H9 (cell line): ENCODE measurements at regions not wholly inside any gene's neighbourhood (a gene's known extent, or its start where the extent isn't known, plus 50 kb on each side); places are given as distances from the start of the nearest gene placed in this dataset.

Experiments used
- DNase-seq: peaks from one replicate; pipeline ENCODE4 v3.0.0-alpha.2; 2017
- H2AFZ ChIP-seq: one replicate; pipeline ENCODE4 v1.6.1; 2013; ENCODE audit warnings: mild to moderate bottlenecking, low read length, control low read depth, moderate library complexity
- H2AK5ac ChIP-seq: 2 replicates; pipeline ENCODE4 v1.6.1; 2013; ENCODE audit warnings: low read length, control low read depth, mixed read lengths; ENCODE audit not compliant: insufficient read length
- H2BK120ac ChIP-seq: one replicate; pipeline ENCODE4 v1.6.1; 2013; ENCODE audit warnings: low read depth, mild to moderate bottlenecking, low read length, control low read depth, inconsistent platforms; ENCODE audit not compliant: poor library complexity, severe bottlenecking
- H2BK12ac ChIP-seq: 2 replicates; pipeline ENCODE4 v1.6.1; 2013; ENCODE audit warnings: low read length, control low read depth, mixed read lengths, low read depth; ENCODE audit not compliant: insufficient read length
- H2BK15ac ChIP-seq: 2 replicates; pipeline ENCODE4 v1.6.1; 2013; ENCODE audit warnings: low read depth, low read length, control low read depth
- H2BK20ac ChIP-seq: one replicate; pipeline ENCODE4 v1.6.1; 2013; ENCODE audit warnings: low read depth, mild to moderate bottlenecking, low read length, control low read depth, inconsistent platforms; ENCODE audit not compliant: poor library complexity, severe bottlenecking
- H2BK5ac ChIP-seq: 2 replicates; pipeline ENCODE4 v1.6.1; 2013; ENCODE audit warnings: low read length, control low read depth, mixed read lengths; ENCODE audit not compliant: insufficient read length
- H3K14ac ChIP-seq: 2 replicates; pipeline ENCODE4 v1.6.1; 2013; ENCODE audit warnings: low read length, control low read depth; ENCODE audit not compliant: insufficient read depth
- H3K18ac ChIP-seq: 2 replicates; pipeline ENCODE4 v1.6.1; 2013; ENCODE audit warnings: low read depth, mild to moderate bottlenecking, mixed read lengths, low read length, control low read depth; ENCODE audit not compliant: insufficient read length
- H3K23ac ChIP-seq: 2 replicates; pipeline ENCODE4 v1.6.1; 2013; ENCODE audit warnings: low read length, control low read depth, mixed read lengths, low read depth; ENCODE audit not compliant: insufficient read length
- H3K23me2 ChIP-seq: 2 replicates; pipeline ENCODE4 v1.6.1; 2013; ENCODE audit warnings: low read depth, mild to moderate bottlenecking, mixed read lengths, low read length, control low read depth; ENCODE audit not compliant: insufficient read length, poor library complexity, severe bottlenecking
- H3K27ac ChIP-seq: 2 replicates; pipeline ENCODE4 v1.5.1; 2013; ENCODE audit warnings: low read length, control low read depth, mixed read lengths, low read depth; ENCODE audit not compliant: insufficient read length
- H3K27me3 ChIP-seq: 2 replicates; pipeline ENCODE4 v1.6.1; 2013; ENCODE audit warnings: low read length, control low read depth, inconsistent platforms; ENCODE audit not compliant: insufficient read depth
- H3K4ac ChIP-seq: 2 replicates; pipeline ENCODE4 v1.6.1; 2013; ENCODE audit warnings: low read depth, mild to moderate bottlenecking, control low read depth, inconsistent platforms, low read length, moderate library complexity
- H3K4me1 ChIP-seq: 2 replicates; pipeline ENCODE4 v1.6.1; 2013; ENCODE audit warnings: low read length, control low read depth, inconsistent platforms; ENCODE audit not compliant: insufficient read depth
- H3K4me2 ChIP-seq: 2 replicates; pipeline ENCODE4 v1.6.1; 2013; ENCODE audit warnings: low read length, control low read depth, mixed read lengths; ENCODE audit not compliant: insufficient read length, insufficient read depth
- H3K56ac ChIP-seq: 2 replicates; pipeline ENCODE4 v1.6.1; 2013; ENCODE audit warnings: low read depth, mild to moderate bottlenecking, mixed read lengths, low read length, control low read depth; ENCODE audit not compliant: insufficient read length
- H3K79me1 ChIP-seq: 2 replicates; pipeline ENCODE4 v1.6.1; 2013; ENCODE audit warnings: low read depth, mild to moderate bottlenecking, moderate library complexity, low read length, control low read depth, inconsistent platforms; ENCODE audit not compliant: insufficient read depth, poor library complexity, severe bottlenecking
- H3K79me2 ChIP-seq: 2 replicates; pipeline ENCODE4 v1.6.1; 2013; ENCODE audit warnings: low read length, control low read depth, inconsistent platforms; ENCODE audit not compliant: insufficient read depth
- H3K9ac ChIP-seq: 2 replicates; pipeline ENCODE4 v1.6.1; 2013; ENCODE audit warnings: low read length, control low read depth, mixed read lengths; ENCODE audit not compliant: insufficient read length; ENCODE audit errors: extremely low read depth
- H3K9me3 ChIP-seq: one replicate; pipeline ENCODE4 v1.6.1; 2013; ENCODE audit warnings: low read depth, low read length, inconsistent platforms; ENCODE audit not compliant: control insufficient read depth
- H3T11ph ChIP-seq: one replicate; pipeline ENCODE4 v1.6.1; 2013; ENCODE audit warnings: mild to moderate bottlenecking, low read length, control low read depth, inconsistent platforms
- H4K20me1 ChIP-seq: one replicate; pipeline ENCODE4 v1.6.1; 2013; ENCODE audit not compliant: control insufficient read depth, insufficient read length, insufficient read depth
- H4K5ac ChIP-seq: 2 replicates; pipeline ENCODE4 v1.6.1; 2013; ENCODE audit warnings: low read depth, mild to moderate bottlenecking, mixed read lengths, low read length, control low read depth; ENCODE audit not compliant: insufficient read length
- H4K8ac ChIP-seq: replicated peaks from 2 replicates; pipeline ENCODE4 v1.6.1; 2013; ENCODE audit warnings: low read length, control low read depth, mixed read lengths, low read depth; ENCODE audit not compliant: insufficient read length
- H4K91ac ChIP-seq: 2 replicates; pipeline ENCODE4 v1.6.1; 2013; ENCODE audit warnings: low read depth, mild to moderate bottlenecking, moderate library complexity, mixed read lengths, low read length, control low read depth; ENCODE audit not compliant: insufficient read length
- H3K27ac Mint-ChIP-seq, 3 experiments: 2 replicates in 2 of 3; 3 replicates in 1 of 3; pipeline ENCODE4 v1.8.0; 2020 to 2021; ENCODE audit warnings: mixed read lengths in 3 of 3, mild to moderate bottlenecking in 1 of 3, moderate library complexity in 1 of 3
- H3K27me3 Mint-ChIP-seq: 2 replicates; pipeline ENCODE4 v1.8.0; 2021; ENCODE audit warnings: low read depth, mild to moderate bottlenecking, moderate library complexity, mixed read lengths
- H3K36me3 Mint-ChIP-seq, 3 experiments: 2 replicates in 2 of 3; 3 replicates in 1 of 3; pipeline ENCODE4 v1.8.0; 2020 to 2021; ENCODE audit warnings: low read depth in 3 of 3, mixed read lengths in 3 of 3; ENCODE audit not compliant: insufficient read depth in 1 of 3
- H3K4me1 Mint-ChIP-seq, 2 experiments: 2 replicates each; pipeline ENCODE4 v1.8.0; 2020; ENCODE audit warnings: mixed read lengths in 2 of 2
- H3K4me3 Mint-ChIP-seq, 2 experiments: 2 replicates in 1 of 2; 3 replicates in 1 of 2; pipeline ENCODE4 v1.8.0; 2020 to 2021; ENCODE audit warnings: mild to moderate bottlenecking in 2 of 2, mixed read lengths in 2 of 2, moderate library complexity in 1 of 2
- H3K9me3 Mint-ChIP-seq, 2 experiments: 2 replicates in 1 of 2; 3 replicates in 1 of 2; pipeline ENCODE4 v1.8.0; 2020; ENCODE audit warnings: mild to moderate bottlenecking in 2 of 2, mixed read lengths in 2 of 2, moderate library complexity in 1 of 2
- WGBS: extraction: QIAGEN DNeasy Blood & Tissue Kit; methylation state at CpG from one replicate; pipeline ENCODE4 v1.1.7; 2013; ENCODE audit warnings: missing lambda C conversion rate, low lambda C conversion rate, mixed read lengths; ENCODE audit not compliant: insufficient read length; ENCODE audit errors: extremely low coverage; 5-methylcytosine and 5-hydroxymethylcytosine counted together
- TF ChIP-seq, protein P1 (sequence below): fragments of 200-600 bp; sonication (generic); conservative IDR thresholded peaks from 3 replicates; pipeline ENCODE4 v1.8.0; 2021; ENCODE audit warnings: antibody characterized with exemption, mild to moderate bottlenecking

DNA sequence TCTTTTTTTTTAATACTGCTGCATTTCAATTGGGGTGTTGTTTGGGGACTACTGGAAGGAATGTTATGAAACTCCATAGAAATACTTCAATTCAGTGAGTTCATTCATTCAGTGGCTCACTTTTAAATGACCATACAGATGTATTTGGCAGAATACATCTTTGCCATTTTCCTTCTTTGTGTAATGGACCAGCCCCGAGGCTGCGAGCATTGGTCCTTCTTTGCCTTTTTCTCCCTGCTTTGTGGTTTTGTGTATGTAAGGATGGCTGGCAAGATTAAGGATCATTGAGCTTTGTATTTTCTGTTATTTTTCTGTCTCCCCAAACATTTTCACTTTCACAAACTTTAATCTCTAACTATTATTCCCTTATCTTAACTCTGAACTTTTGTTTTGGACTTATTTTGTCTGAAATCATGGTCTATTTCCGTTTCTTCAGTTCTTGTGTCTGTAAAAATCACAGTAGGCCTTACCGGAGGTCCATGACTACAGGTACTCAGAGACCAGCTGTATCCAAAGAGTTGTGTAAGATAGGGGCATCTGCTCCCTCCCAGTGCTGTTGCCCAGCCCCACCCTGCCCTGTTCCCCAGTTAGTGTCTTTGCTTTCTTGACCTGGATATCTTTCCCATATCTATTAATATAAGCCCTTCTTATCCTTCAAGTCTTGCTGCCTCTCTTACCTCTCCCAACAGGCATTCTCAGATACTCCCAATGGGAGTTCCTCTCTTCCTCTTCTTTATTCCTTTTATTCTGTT, 154.3 kb upstream of the DMRT1 start:
- no peaks in the 10 kb centered on the region for H3K27me3 ChIP-seq
- no peak overlapping the region for H3K4me3 Mint-ChIP-seq
- no CpG with 5 or more reads among the region's 4 CpGs for WGBS
- no peak overlapping the region for H3K4ac ChIP-seq
- H3K27ac ChIP-seq, result no peak overlapping the region
- peaks cover 6% of the 10 kb centered on the region; the same call in 1 of the 2 replicates for H3K4me1 ChIP-seq
- no peaks in the 10 kb centered on the region for H3K23me2 ChIP-seq
- no peak overlapping the region for H3K9ac ChIP-seq
- H2BK120ac ChIP-seq, result no peak overlapping the region
- no peaks in the 10 kb centered on the region for H3K79me2 ChIP-seq
- H4K8ac ChIP-seq, result no peak overlapping the region
- H3K56ac ChIP-seq, result no peak overlapping the region
- H3K23ac ChIP-seq, result no peak overlapping the region
- TF ChIP-seq, protein P1, sequence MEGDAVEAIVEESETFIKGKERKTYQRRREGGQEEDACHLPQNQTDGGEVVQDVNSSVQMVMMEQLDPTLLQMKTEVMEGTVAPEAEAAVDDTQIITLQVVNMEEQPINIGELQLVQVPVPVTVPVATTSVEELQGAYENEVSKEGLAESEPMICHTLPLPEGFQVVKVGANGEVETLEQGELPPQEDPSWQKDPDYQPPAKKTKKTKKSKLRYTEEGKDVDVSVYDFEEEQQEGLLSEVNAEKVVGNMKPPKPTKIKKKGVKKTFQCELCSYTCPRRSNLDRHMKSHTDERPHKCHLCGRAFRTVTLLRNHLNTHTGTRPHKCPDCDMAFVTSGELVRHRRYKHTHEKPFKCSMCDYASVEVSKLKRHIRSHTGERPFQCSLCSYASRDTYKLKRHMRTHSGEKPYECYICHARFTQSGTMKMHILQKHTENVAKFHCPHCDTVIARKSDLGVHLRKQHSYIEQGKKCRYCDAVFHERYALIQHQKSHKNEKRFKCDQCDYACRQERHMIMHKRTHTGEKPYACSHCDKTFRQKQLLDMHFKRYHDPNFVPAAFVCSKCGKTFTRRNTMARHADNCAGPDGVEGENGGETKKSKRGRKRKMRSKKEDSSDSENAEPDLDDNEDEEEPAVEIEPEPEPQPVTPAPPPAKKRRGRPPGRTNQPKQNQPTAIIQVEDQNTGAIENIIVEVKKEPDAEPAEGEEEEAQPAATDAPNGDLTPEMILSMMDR, result no peak
- H4K20me1 ChIP-seq, result no peaks in the 10 kb centered on the region
- no peaks in the 10 kb centered on the region for H3K27me3 Mint-ChIP-seq
- H3K79me1 ChIP-seq, result no peaks in the 10 kb centered on the region
- H3K27ac Mint-ChIP-seq, result no peak overlapping the region
- H2BK12ac ChIP-seq, result no peak overlapping the region
- no peak overlapping the region for H2BK15ac ChIP-seq
- no peak for DNase-seq
- H4K5ac ChIP-seq, result no peak overlapping the region
- H3T11ph ChIP-seq, result no peak overlapping the region
- no peak overlapping the region for H2BK20ac ChIP-seq
- no peak overlapping the region for H3K18ac ChIP-seq
- no peak overlapping the region for H4K91ac ChIP-seq
- H3K36me3 Mint-ChIP-seq, result peaks cover 0 to 15% (median 8%) of the 10 kb centered on the region in 3 experiments; a peak in 4 of 7 replicates
- H3K4me2 ChIP-seq, result no peak overlapping the region
- peaks cover 48 to 51% of the 10 kb centered on the region in 2 experiments for H3K4me1 Mint-ChIP-seq
- H3K9me3 Mint-ChIP-seq, result peaks cover 2 to 9% of the 10 kb centered on the region in 2 experiments; a peak in 2 of 5 replicates
- no peaks in the 10 kb centered on the region for H3K9me3 ChIP-seq
- no peak overlapping the region for H2AFZ ChIP-seq
- H2BK5ac ChIP-seq, result no peak overlapping the region
- no peak overlapping the region for H3K14ac ChIP-seq
- no peak overlapping the region for H2AK5ac ChIP-seq
